Kidney capillary endothelial cell (primary cell): ENCODE measurements at regions not wholly inside any gene's neighbourhood (a gene's known extent, or its start where the extent isn't known, plus 50 kb on each side); places are given as distances from the start of the nearest gene placed in this dataset.
A peak's percentile ranks its signal among the peaks of the same experiment; 100 is the strongest.

Experiments used
- DNase-seq: peaks from one replicate; pipeline ENCODE4 v3.0.0-alpha.2; 2018; ENCODE audit warnings: low spot score

GRCh38 chr4:149296503-149296902 lies 519.1 kb downstream of the IQCM start:
- DNase-seq = no peak

- no peak for DNase-seq
Observed at GRCh38 chr4:149296084-149296483, 519.6 kb downstream of the IQCM start.

- DNase-seq = no peak
Observed at GRCh38 chr4:149294601-149295000, 521.0 kb downstream of the IQCM start.

- no peak for DNase-seq
Observed at GRCh38 chr4:149293046-149293649, 522.5 kb downstream of the IQCM start.

GRCh38 chr4:149292425-149293007 lies 523.1 kb downstream of the IQCM start:
- DNase-seq = no peak

- DNase-seq = no peak
Observed at GRCh38 chr4:149291463-149291862, 524.2 kb downstream of the IQCM start.

GRCh38 chr4:149280806-149281205 lies 534.8 kb downstream of the IQCM start:
- DNase-seq = no peak

- no peak for DNase-seq
Observed at GRCh38 chr4:149279776-149280175, 535.9 kb downstream of the IQCM start.

- DNase-seq = no peak
Observed at GRCh38 chr4:149279331-149279730, 536.3 kb downstream of the IQCM start.

GRCh38 chr4:149277705-149278104 lies 537.9 kb downstream of the IQCM start:
- DNase-seq = no peak

GRCh38 chr4:149269835-149270234 lies 545.8 kb downstream of the IQCM start:
- no peak for DNase-seq

GRCh38 chr4:149266301-149266700 lies 549.3 kb downstream of the IQCM start:
- DNase-seq = no peak

- no peak for DNase-seq
Observed at GRCh38 chr4:149265645-149266044, 550.0 kb downstream of the IQCM start.

- DNase-seq = peak; percentile 51
Observed at GRCh38 chr4:149264093-149264733, 551.4 kb downstream of the IQCM start.

- DNase-seq = no peak
Observed at GRCh38 chr4:149248191-149248764, 567.4 kb downstream of the IQCM start.

- no peak for DNase-seq
Observed at GRCh38 chr4:149247164-149247563, 568.5 kb downstream of the IQCM start.

GRCh38 chr4:149245333-149245732 lies 570.3 kb downstream of the IQCM start:
- no peak for DNase-seq

GRCh38 chr4:149238097-149238496 lies 577.5 kb downstream of the IQCM start:
- no peak for DNase-seq

- no peak for DNase-seq
Observed at GRCh38 chr4:149234798-149235197, 580.8 kb downstream of the IQCM start.

GRCh38 chr4:149223659-149224058 lies 592.0 kb downstream of the IQCM start:
- DNase-seq = no peak

- no peak for DNase-seq
Observed at GRCh38 chr4:149218672-149219071, 597.0 kb downstream of the IQCM start.

- no peak for DNase-seq
Observed at GRCh38 chr4:149214301-149214700, 601.3 kb downstream of the IQCM start.

GRCh38 chr4:149211876-149212275 lies 603.8 kb downstream of the IQCM start:
- DNase-seq = no peak
